ENCODE measurements at regions not wholly inside any gene's neighbourhood (a gene's known extent, or its start where the extent isn't known, plus 50 kb on each side); places are given as distances from the start of the nearest gene placed in this dataset.

DNA sequence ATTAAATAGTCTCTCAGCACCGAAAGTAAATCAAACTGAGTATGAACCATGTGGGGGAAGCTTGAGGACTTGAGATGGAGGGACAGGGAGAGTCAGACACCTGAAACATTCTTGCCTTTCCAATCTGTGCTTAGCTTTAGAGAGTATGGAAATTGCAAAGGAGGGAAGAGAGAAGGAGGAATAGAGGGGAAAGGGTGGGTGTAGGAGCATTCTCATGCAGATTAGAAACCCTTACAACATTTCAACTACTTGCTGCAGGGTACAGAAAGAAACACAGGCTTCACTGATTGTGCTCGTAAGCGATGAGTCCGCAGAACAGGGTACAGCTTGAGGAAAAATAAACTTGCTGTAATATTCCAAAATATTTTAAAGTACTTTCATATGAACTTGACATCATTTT is 73.8 kb downstream of the NIBAN1 start:
- DNase-seq (ENCODE audit: insufficient read length, low spot score) (no peak), FAIRE-seq (no peak)
- no peak for TF ChIP-seq POLR2A (IDR thresholded peaks at IDR 0.05; ENCODE audit: low read depth, low read length)

- no peak for DNase-seq (ENCODE audit: insufficient read length, low spot score)
- TF ChIP-seq POLR2A (IDR thresholded peaks at IDR 0.05; ENCODE audit: low read depth, low read length): no peak
- FAIRE-seq: no peak
Measured at GRCh38 chr1:184896000-184896399, 78.3 kb downstream of the NIBAN1 start.

GRCh38 chr1:184895086-184895485 is 79.2 kb downstream of the NIBAN1 start:
- no peak for FAIRE-seq
- no peak for TF ChIP-seq POLR2A (IDR thresholded peaks at IDR 0.05; ENCODE audit: low read depth, low read length)
- DNase-seq (ENCODE audit: insufficient read length, low spot score): no peak

DNA sequence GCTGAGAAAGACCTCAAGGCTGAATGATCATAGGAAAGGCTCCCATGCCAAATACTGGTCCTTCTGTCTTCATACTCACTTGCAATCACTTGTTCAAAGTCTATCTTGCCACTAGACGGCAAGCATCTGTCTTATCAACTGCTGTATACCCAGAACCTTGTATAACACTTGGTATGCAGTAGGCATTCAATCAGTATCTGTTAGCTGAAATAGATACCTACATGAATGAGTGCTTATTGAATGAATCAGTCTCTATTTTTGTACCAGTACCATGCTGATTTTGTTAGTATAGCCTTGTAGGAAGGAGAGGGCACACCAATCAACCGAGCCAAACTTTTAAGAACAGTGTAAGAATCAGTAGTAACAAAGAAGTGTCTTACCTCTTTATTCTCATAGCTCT is 80.6 kb downstream of the NIBAN1 start:
- TF ChIP-seq POLR2A (IDR thresholded peaks at IDR 0.05; ENCODE audit: low read depth, low read length): no peak
- DNase-seq (ENCODE audit: insufficient read length, low spot score) (no peak), FAIRE-seq (peak; percentile 84)

DNA sequence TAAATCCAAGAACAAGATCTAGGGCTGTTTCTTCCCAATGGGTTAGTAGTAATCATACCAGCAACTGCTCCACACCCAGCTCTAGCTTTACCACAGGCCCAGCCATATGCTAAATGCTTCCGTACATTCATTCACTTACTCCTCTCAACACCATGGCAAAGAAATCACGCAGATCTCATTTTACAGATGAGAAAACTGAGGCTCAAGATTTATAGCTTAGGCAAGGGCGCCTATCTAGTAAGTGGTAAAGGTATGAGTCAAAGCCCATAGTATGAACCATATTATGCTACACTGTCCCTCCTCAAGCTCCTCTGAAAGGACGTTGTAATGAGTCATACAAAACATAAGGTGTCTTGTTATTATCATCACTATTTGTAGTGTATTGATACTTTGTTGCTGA is 82.2 kb downstream of the NIBAN1 start:
- DNase-seq (ENCODE audit: insufficient read length, low spot score) (no peak), FAIRE-seq (peak; percentile 83)
- no peak for TF ChIP-seq POLR2A (IDR thresholded peaks at IDR 0.05; ENCODE audit: low read depth, low read length)

- TF ChIP-seq POLR2A (IDR thresholded peaks at IDR 0.05; ENCODE audit: low read depth, low read length): no peak
- DNase-seq (ENCODE audit: insufficient read length, low spot score) (no peak), FAIRE-seq (no peak)
Measured at GRCh38 chr1:184891440-184891839, 82.9 kb downstream of the NIBAN1 start.

- TF ChIP-seq POLR2A (IDR thresholded peaks at IDR 0.05; ENCODE audit: low read depth, low read length): no peak
- DNase-seq (ENCODE audit: insufficient read length, low spot score) (no peak), FAIRE-seq (peak; percentile 69)
Measured at GRCh38 chr1:184890539-184890973, 83.8 kb downstream of the NIBAN1 start.

- TF ChIP-seq POLR2A (IDR thresholded peaks at IDR 0.05; ENCODE audit: low read depth, low read length): no peak
- no peak for DNase-seq (ENCODE audit: insufficient read length, low spot score)
- FAIRE-seq: peak; percentile 6
Measured at GRCh38 chr1:184889902-184890301, 84.4 kb downstream of the NIBAN1 start.

DNA sequence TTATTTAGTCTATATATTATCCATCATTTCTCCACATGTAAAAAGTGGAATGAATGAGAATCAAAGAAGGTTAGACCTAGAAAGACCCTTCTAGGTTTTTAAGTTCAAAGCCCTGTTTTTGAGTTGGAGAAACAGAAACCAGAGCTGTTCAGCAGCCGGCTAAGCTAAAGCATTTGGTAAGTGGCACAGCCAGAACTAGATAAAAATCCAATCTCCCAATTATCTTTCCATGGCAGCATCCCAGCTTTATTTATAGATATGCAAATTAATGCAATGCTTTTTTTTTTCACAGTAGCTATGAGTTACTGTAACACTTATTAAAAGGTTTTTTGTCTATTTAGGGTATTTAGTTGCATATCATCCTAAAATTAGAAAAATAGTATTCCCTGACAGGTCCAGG is 85.1 kb downstream of the NIBAN1 start:
- no peak for TF ChIP-seq POLR2A (IDR thresholded peaks at IDR 0.05; ENCODE audit: low read depth, low read length)
- FAIRE-seq (no peak), DNase-seq (ENCODE audit: insufficient read length, low spot score) (no peak)

DNA sequence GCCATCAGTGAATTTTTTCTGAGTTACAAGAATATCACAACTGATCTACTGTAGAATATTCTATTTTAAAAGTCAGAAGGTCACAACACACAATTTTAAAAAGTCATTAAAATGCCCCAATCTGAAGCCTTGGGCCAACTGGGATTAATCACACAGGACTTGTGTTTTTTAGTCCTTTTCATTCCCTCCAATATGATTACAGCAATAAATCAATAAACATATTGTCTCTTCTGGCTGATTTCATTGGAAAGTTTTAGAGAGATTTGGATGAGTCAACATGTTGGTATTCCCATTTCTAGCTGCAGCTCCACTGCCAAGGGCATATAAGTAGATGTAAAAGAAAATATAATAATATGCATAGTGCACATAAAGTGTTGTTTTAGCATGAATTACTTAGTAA is 85.8 kb downstream of the NIBAN1 start:
- DNase-seq (ENCODE audit: insufficient read length, low spot score): peak; percentile 7
- no peak for FAIRE-seq

DNA sequence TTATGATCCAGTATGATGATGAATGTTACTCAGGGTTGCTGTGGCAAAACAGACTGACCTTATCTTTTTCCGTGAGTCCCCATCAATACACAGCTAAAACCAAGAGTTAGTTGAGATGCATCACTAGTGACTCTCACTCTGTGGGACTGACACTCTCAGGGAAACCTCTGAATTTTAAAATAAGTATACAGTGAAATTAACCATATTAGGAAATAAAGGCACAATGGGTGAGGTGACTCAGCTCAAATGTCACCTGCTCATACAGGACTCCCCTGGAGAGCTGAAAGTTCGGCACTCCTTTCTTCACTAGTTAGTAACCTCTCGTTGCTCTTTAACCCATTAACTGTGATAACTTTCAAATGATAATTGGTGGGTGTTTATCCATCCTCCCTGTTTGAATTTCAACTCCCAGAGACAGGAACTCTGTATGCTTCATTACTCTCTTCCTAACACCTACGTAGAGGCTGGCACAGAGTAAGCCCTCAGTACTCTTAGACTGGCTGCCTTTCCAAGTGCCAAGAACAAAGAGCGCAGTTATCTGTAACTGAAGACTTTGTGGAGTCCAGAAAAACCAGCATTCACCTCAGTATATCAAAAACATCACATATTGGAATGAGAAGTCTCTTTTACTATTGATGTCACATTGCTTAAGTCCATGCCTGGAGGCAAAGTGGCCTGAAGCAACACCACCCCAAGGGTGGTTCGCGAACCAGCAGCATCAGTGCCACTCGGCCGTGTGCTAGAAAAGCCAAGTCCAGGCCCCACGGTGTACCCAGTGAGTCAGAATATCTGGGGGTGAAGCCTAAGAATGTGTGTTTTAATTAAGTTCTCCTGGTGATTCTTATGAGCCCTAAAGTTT is 91.1 kb downstream of the NIBAN1 start:
- DNase-seq (ENCODE audit: insufficient read length, low spot score) (no peak), FAIRE-seq (no peak)
- TF ChIP-seq POLR2A (IDR thresholded peaks at IDR 0.05; ENCODE audit: low read depth, low read length): no peak

More for the DNA sequence above, 85.8 kb downstream of the NIBAN1 start:
- TF ChIP-seq POLR2A (IDR thresholded peaks at IDR 0.05; ENCODE audit: low read depth, low read length): no peak

DNA sequence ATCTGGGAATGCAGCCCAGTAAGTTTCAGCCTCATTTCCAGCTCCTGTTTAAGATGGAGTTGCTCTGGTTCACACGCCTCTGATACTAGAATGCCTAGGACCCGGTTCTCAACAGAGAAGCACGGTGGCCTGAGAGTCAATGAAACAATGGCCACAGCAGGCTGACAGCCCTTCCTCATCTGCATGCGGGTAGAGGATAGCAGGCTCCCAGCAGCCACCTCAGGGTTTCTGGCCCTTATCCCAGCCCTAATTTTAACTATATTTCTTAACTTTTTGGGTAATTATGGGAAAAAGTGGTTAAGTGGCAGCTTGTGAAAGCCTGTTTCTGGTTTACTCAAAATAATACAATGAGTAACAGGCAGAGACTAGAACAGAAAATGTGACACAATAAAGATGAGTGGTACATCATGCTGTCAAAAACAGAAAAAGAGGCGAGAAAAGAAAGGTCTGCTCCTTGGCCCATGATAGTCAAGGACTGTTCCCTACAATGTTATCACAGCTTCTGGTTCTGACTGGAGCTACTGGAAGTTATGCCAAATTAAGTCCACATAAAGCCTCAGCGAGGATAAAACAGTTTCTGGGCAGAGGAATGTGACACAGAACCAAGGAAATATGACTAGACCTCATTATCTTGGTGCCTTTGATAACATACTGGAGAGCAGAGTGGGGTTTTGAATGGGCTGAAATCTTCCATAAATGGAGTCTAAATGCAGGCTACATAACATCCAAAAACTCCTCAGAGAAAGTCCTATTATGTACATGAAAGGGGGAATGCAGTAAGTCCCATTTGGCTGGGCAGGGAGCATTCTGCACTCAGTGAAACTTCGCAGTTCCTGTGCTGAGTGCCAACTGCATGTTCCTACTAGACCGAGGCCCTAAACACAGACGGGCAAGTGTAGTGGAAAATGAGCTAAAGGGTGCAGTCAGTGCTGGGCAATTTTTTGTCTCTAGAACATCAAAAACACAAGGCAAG is 92.1 kb downstream of the NIBAN1 start:
- DNase-seq (ENCODE audit: insufficient read length, low spot score) (no peak), FAIRE-seq (no peak)
- no peak for TF ChIP-seq POLR2A (IDR thresholded peaks at IDR 0.05; ENCODE audit: low read depth, low read length)

DNA sequence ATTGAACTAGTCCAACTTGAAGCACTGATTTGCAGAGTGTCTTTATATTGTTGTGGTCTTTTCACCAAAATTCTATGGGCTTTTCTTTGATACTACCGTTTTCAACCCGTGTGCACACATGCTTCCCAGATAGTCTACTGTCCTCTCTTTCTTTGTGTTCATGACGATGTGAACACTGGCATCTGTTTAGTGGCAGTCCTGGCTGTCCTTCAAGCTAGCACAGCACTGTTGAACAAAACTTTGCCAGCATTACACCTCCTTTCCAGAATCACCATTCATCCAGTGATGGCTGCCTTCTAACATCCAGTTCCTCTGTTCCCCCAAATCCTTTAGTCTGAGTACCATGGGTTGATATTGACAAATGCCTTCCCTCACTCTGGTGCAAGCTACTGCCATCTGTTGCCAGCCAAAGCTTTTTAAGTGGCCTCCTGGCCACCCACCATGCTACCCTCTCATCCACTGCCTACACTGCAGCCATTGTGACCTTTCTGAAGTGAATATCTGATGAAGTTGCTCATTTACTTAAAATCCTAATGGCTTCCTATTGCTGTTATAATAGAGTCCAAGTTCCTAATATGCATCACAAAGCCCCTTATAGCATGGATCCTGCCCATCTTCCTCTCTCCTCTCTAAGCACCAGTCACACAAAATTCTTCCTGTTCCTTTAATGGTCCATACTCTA is 94.3 kb downstream of the NIBAN1 start:
- DNase-seq (ENCODE audit: insufficient read length, low spot score): no peak
- FAIRE-seq: no peak
- TF ChIP-seq POLR2A (IDR thresholded peaks at IDR 0.05; ENCODE audit: low read depth, low read length): no peak

- DNase-seq (ENCODE audit: insufficient read length, low spot score) (no peak), FAIRE-seq (no peak)
- TF ChIP-seq POLR2A (IDR thresholded peaks at IDR 0.05; ENCODE audit: low read depth, low read length): no peak
Measured at GRCh38 chr1:184878602-184879001, 95.7 kb downstream of the NIBAN1 start.
